ENCODE measurements at regions not wholly inside any gene's neighbourhood (a gene's known extent, or its start where the extent isn't known, plus 50 kb on each side); places are given as distances from the start of the nearest gene placed in this dataset.
"Not testable (repeated sequence)": the region's sequence is repeated elsewhere in the genome, so short reads cannot be mapped to it uniquely, and the experiment has no call there.

DNA sequence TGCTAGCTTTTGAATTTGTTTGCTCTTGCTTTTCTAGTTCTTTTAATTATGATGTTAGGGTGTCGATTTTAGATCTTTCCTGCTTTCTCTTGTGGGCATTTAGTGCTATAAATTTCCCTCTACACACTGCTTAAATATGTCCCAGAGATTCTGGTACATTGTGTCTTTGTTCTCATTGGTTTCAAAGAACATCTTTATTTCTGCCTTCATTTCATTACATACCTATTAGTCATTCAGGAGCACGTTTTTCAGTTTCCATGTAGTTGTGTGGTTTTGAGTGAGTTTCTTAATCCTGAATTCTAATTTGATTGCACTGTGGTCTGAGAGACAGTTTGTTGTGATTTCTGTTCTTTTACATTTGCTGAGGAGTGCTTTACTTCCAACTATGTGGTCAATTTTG, 51.2 kb upstream of the MB21D2 start:
- TF ChIP-seq YY1 (IDR thresholded peaks at IDR 0.05; ENCODE audit: insufficient read depth, insufficient read length); ZNF274 (IDR thresholded peaks at IDR 0.05; ENCODE audit: low read depth, low read length): not testable (repeated sequence)

All from NT2/D1 (cell line).